Inflammatory macrophage treated with lipopolysaccharide for 1 hour (primary cell): ENCODE measurements at regions not wholly inside any gene's neighbourhood (a gene's known extent, or its start where the extent isn't known, plus 50 kb on each side); places are given as distances from the start of the nearest gene placed in this dataset.
"Not testable (repeated sequence)": the region's sequence is repeated elsewhere in the genome, so short reads cannot be mapped to it uniquely, and the experiment has no call there.

ENCODE experiments used
- DNase-seq, 2 donors: peaks; one replicate each; pipeline ENCODE4 v3.0.0-alpha.2; 2020 to 2022

DNA sequence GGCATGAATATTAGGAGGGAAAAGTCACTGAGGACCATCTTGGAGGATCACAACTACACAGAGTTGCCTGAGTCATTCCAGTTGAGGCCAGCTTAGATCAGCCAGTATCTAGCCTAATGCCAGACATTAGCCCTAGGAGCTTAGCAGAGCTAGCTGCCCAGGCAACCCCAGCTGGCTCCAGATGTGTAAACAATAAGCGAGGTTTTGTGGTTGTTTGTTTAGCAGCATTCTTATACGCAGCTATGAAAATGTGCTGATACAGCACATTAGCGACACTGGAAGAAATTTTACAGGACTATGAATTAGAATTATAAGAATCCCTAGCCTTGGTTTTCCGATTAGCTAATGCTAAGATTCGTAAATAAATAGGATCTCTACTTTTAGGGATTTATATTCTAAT lies 59.3 kb downstream of the BTBD3 start:
- no peak for DNase-seq

DNA sequence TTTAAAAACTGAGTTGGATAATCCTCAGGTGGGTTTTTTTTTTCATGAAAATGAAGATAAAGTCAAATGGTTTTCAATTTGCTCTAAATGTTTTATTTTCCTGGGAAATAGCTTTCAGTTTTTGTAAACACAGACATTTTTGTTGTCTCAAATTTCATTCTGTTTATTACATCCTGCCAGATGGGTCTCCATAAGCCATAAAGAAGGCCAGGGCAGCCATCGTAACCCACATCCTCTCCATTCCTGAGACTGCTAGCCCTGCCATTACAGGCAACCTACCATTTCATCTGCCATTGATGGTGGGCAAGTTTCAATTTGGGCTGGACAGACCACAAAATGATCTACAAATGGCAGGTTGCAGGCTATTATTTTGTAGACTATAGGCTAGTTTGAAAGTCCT lies 60.8 kb downstream of the BTBD3 start:
- DNase-seq: no peak

DNA sequence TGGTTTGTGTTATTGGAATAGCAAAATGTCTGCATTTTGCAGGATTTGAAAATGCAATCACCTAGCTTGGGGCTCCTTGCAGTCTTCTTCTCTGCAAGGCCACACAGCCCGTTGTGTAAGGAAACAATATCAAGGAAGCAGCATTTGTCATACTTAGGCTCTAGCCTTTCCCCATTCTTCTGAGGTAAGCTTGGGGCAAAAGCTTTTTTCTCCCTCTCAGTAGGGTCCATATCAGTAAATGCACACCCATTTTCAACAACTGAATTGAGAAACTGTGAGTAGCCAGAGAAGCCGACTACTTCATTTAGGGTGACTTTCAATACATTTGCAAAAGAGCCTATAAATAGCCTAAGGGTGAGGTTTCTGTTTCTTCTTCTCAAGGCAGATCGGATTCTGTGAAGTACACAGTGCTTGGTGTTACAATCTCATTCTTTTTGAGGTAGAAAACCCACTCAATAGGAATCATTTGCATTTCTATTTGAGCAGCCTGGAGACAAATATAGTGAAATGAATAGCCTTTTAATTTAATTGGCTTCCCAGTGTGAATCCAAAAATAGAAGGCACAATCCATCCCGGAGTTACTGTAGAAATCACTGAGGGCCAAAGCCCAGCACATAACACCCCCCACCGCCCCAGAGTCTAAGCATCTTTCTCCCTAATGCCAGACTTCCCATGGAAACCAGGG lies 61.8 kb downstream of the BTBD3 start:
- DNase-seq: no peak

GRCh38 chr20:11980263-11980662 lies 62.6 kb downstream of the BTBD3 start:
- DNase-seq: no peak

GRCh38 chr20:11981366-11981947 lies 63.8 kb downstream of the BTBD3 start:
- DNase-seq: no peak

DNA sequence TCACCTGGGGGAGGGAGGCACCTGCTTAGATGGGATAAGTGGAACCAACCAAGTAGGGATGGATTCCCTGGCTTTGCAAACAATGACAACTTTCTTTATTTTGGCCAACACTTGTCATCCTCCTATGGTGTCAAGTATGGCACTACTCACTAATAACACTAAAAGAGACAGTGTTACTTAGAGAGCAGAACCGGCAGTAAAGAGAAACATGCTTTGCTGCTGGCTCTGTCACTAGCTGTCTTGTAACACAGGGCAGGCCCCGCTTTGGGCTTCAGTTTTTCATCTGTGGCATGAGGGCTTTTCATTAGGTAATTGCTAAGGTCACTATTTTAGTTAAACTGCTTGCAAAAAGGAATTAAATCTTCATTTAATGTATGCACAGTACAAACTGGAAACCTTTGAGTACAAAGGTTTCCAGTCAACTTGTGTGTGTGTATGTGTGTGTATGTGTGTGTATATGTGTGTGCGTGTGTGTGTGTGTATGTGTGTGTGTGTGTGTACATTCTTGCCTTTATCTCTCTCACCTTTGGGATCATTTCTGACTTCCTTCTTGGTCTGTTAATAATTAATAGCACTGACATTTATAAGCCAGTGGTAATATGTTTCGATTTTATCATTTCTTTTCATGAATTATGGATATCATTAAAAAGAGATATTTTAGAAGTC lies 64.7 kb downstream of the BTBD3 start:
- DNase-seq: no peak

DNA sequence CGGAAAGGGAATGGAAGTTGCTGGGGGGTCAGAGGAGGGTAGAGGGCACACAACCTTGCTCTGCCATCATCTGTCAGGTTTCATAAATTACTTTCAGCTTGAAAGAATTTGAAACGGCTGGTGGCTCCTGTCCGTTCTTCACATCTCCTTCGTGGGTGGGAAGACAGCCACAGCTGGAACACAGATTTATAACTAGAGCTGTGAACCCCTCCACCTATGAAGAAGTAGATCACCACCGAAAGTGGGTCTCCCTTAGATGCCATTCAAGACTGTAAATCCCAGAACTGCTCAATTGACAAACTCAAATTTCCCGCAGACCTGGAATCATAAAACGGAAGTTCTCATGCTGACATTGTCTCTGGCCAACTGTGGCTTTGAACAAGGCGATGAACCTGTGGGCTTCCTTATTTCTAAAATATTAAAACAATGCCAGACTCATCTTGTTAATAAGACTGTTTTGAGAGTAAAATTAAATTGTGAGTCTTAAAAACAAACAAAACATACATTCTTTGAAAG lies 65.3 kb downstream of the BTBD3 start:
- DNase-seq: no peak

GRCh38 chr20:11986954-11987353 lies 69.3 kb downstream of the BTBD3 start:
- DNase-seq: no peak

DNA sequence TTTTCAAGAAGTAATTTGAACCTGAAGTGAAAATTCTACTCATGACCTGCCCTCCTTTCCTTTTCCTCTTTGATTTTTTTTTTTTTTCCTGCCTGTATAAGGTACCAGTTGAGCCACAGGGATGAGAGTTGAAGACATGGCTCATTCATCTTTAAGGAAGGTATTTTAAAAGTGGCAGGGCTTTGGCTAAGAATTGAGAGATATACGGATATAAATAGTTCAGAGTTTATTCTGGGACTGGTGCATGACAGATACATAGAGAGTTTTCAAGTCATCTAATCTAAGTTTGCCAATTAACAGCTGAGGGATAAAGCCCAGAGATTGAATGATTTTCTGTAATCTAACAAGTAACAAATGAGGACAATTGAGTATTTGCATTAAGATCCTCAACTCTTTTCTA lies 69.8 kb downstream of the BTBD3 start:
- DNase-seq: no peak

GRCh38 chr20:11989018-11989771 lies 71.5 kb downstream of the BTBD3 start:
- DNase-seq: no peak

DNA sequence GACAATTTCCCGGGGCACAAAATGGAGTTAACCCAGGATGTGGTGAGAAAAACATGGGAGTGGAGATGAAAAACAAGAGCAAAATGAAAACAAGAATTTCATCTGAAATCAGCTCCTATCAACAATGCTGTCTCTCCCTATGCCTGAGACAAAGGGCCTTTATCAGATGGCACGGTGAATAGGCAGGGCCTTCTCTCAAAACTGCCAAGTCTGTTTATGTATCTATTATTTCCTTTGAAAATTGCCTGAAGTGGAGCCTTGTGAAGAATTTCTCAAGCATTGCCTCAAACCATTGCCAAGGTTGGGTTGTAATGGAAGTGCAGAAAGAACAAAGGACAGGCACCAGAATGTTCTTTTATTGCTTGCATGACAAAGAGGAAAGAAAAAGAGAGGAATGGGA lies 74.7 kb downstream of the BTBD3 start:
- DNase-seq: no peak

GRCh38 chr20:11993886-11994461 lies 76.3 kb downstream of the BTBD3 start:
- DNase-seq: no peak

DNA sequence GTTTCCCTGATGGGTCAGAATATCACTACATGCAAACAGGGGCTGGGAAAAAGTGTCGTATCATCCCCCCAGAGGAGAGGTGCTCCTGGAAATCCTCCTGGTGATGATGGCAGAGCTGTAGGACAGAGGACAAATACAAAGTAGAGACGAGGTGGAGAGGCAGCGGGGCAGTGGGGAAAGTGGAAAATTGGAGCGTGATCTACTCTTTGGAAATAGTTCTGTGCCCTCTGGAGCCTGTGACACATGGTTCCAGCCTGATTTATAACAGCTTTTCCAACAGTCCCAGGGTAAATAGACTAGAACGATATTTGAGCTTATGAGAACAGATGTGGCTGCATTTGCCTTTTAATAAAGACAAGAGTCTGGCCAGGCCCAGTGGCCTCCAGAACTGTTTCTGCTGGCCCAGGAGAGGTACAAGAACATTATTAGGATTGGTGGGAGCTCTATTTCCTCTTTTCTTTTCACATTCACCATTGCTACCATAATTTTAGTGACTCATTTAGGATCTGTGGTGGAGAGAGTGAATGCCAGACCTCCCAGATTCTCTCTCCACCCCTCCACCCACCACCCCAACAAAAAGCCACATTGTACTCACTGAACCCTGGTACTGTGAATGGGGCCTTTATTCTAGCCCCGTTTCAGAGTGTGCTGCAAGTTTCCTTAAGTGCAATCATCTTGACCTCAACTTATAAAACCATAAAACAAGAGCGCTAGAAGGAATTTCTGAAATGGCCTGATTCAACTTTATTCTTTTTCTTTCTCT lies 78.3 kb downstream of the BTBD3 start:
- no peak for DNase-seq

DNA sequence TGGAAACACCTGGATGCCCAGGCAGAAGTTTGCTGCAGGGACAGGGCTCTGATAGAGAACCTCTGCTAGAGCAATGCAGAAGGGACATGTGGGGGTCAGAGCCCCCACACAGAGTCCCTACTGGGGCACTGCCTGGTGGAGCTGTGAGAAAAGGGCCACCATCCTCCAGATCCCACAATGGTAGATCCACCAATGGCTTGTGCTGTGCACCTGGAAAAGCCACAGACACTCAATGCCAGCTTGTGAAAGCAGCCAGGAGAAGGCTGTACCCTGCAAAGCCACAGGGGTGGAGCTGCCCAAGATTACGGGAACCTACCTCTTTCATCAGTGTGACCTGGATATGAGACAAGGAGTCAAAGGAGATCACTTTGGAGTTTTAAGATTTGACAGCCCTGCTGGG lies 87.1 kb downstream of the BTBD3 start:
- not testable (repeated sequence) for DNase-seq

DNA sequence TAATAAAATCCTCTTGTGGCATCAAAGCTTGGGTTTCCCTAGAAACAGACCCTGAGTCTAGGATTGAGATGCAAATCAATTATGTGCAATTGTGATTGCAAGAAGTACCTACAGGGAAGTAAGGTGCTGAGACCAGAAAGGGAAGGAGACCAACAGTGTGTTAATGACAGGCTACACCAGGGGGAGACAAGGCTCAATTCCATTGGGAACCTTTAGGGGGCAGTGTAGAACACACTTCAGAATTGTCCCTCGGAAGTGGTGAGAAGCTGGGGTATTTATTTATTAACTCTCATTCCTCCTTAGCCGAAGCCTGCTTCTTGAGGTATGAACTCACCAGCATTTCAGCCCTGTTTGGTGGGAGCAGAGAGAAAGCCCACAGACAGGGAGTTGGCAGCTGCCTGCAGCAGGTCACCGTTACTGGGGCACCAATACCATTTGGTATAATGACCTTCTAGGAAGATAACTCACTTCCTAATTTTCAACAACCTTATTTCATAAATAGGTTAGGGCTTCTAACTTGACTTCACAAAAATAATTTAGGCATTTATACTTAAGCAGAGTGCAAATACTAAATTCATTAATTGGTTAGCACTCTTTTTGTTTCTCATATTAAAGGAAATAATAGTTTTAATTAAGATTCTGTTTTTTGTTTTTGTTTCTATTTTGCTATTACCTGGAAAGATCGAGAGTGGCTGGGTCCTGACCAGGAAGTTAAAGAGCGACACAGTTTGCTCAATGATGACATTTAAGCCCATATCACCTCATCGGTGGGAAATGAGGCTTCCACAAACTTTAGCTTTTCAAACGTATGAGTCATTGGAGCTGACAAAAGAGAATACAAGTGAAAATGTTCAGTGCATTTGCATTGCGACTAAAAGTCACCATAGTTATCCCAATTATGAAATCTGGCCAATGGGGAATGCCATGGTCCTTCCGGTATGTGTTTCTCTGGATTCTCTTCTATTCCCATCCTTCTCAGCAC lies 94.8 kb downstream of the BTBD3 start:
- peak; percentile 53 to 93 for DNase-seq

DNA sequence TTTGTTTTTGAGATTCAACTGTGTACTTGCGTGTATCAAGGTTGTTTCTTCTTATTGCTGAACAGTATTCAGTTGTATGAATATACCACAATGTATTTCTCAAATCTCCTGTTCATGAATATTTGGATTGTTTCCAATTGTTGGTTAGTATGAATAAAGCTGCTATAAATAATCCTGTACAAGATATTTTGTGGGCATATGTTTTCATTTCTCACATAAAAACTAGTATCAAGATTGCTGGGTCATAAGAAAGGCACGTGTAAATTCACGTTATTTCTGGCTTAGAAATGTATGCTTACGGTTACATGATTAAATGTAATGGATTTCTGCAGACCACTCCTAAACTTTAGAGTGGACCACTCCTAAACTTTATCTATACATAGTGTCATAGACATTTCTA lies 96.6 kb downstream of the BTBD3 start:
- DNase-seq: no peak

DNA sequence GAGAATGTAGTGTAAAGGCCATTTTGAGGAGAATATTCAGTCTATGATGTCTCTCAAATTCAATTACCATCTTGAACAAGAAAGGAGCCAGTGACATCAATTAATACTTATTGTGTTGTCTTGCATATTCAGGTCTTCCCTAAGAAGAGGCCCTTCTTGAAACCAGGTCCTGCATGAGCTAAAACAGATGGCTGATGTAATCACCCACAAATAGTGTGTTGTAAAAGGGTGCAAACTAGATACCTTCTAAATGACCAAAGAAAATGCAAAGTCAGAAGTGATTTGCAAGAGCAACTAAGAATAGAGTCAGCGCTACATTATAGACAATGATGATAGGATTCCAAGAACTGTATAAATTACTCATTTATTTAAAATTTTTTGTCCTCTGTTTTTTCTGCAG lies 97.0 kb downstream of the BTBD3 start:
- DNase-seq: no peak

- no peak for DNase-seq
Observed at GRCh38 chr20:12016291-12016690, 98.6 kb downstream of the BTBD3 start.

DNA sequence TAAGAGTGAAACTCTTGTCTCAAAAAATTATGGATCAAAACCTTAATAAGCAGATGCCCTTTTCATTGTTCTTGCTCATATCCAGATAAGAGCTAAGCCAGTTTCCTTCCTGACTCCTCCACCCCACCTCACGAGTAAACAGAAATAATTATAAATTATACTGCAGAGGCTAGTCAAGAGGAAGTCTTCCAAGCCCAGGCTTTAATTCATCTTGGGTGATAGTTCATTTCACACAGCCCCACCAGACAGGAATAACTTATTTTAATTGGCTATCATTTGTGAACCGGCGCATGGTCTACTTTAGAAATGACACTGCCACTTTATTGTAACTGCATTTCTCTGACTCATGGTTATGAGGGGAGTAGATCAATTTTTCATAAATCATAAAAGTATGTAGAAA lies 102.0 kb downstream of the BTBD3 start:
- DNase-seq: no peak

DNA sequence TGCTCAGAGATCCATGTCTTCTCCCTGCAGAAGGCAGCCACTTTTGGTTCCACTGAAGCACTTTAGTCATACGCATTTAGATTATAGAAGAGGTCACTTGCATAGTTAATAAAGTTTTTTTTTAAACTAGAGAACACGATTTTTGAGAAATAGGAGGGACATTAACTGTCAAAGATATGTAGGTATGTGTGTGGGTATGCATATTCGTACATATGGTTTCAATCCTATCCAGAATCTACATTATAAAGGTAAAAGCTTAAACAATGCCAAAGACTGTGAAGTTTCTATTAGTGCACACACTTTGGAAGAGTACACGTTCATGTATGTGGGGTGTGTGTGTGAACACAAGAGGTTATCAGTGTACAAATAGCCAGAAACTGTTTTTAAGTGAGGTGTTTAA lies 103.2 kb downstream of the BTBD3 start:
- no peak for DNase-seq

GRCh38 chr20:12022126-12022525 lies 104.4 kb downstream of the BTBD3 start:
- DNase-seq: no peak
